Rectal smooth muscle tissue (tissue), 1 donor: ENCODE measurements at regions not wholly inside any gene's neighbourhood (a gene's known extent, or its start where the extent isn't known, plus 50 kb on each side); places are given as distances from the start of the nearest gene placed in this dataset.

Experiments used
- H3K27ac ChIP-seq: one replicate; pipeline ENCODE4 v1.7.0; 2013; ENCODE audit warnings: low read depth, low read length, inconsistent platforms
- H3K27me3 ChIP-seq: one replicate; pipeline ENCODE4 v1.7.0; 2013; ENCODE audit warnings: low read length; ENCODE audit not compliant: control insufficient read depth, insufficient read depth
- H3K36me3 ChIP-seq: one replicate; pipeline ENCODE4 v1.7.0; 2013; ENCODE audit warnings: low read length; ENCODE audit not compliant: control insufficient read depth, insufficient read depth
- H3K4me1 ChIP-seq: one replicate; pipeline ENCODE4 v1.7.0; 2013; ENCODE audit warnings: low read length; ENCODE audit not compliant: control insufficient read depth, insufficient read depth
- H3K4me3 ChIP-seq: one replicate; pipeline ENCODE4 v1.7.0; 2013; ENCODE audit warnings: low read length
- H3K9ac ChIP-seq: one replicate; pipeline ENCODE4 v1.7.0; 2013; ENCODE audit warnings: low read length

- Histone ChIP-seq H3K4me1 (no peaks in the 10 kb centered on the region), H3K4me3 (no peak overlapping the region), H3K9ac (no peak overlapping the region), H3K27me3 (no peaks in the 10 kb centered on the region), H3K36me3 (no peaks in the 10 kb centered on the region), H3K27ac (no peak overlapping the region)
These were observed 85.7 kb downstream of the SUCLG1 start for GRCh38 chr2:84373391-84373790.

DNA sequence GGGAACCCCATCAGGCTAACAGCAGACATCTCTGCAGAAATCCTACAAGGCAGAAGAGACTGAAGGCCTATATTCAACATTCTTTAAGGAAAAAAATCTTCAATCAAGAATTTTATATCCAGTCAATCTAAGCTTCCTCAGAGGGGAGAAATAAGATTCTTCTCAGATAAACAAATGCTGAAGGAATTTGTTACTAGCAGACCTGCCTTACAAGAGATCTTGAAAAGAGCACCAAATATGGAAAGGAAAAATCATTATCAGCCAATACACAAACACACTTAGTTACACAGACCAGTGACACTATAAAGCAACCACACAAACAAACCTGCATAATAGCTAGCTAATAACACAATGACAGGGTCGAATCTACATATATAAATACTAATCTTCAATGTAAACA, 96.5 kb downstream of the SUCLG1 start:
- Histone ChIP-seq H3K27me3 (no peaks in the 10 kb centered on the region), H3K36me3 (no peaks in the 10 kb centered on the region), H3K27ac (no peak overlapping the region), H3K4me3 (no peak overlapping the region), H3K9ac (no peak overlapping the region), H3K4me1 (no peaks in the 10 kb centered on the region)

- Histone ChIP-seq H3K27ac (no peak overlapping the region), H3K4me3 (no peak overlapping the region), H3K4me1 (no peaks in the 10 kb centered on the region), H3K27me3 (no peaks in the 10 kb centered on the region), H3K9ac (no peak overlapping the region), H3K36me3 (no peaks in the 10 kb centered on the region)
These were observed 121.0 kb downstream of the SUCLG1 start for GRCh38 chr2:84338069-84338468.

- no peaks in the 10 kb centered on the region for H3K27me3 ChIP-seq
- H3K27ac ChIP-seq, result no peak overlapping the region
- H3K36me3 ChIP-seq, result no peaks in the 10 kb centered on the region
- no peak overlapping the region for H3K9ac ChIP-seq
- no peak overlapping the region for H3K4me3 ChIP-seq
- H3K4me1 ChIP-seq, result no peaks in the 10 kb centered on the region
These were observed 131.3 kb downstream of the SUCLG1 start for GRCh38 chr2:84327645-84328249.

- no peak overlapping the region for H3K27ac ChIP-seq
- no peaks in the 10 kb centered on the region for H3K4me1 ChIP-seq
- H3K4me3 ChIP-seq, result no peak overlapping the region
- no peaks in the 10 kb centered on the region for H3K27me3 ChIP-seq
- H3K9ac ChIP-seq, result no peak overlapping the region
- H3K36me3 ChIP-seq, result no peaks in the 10 kb centered on the region
These were observed 132.1 kb downstream of the SUCLG1 start for GRCh38 chr2:84326831-84327432.

DNA sequence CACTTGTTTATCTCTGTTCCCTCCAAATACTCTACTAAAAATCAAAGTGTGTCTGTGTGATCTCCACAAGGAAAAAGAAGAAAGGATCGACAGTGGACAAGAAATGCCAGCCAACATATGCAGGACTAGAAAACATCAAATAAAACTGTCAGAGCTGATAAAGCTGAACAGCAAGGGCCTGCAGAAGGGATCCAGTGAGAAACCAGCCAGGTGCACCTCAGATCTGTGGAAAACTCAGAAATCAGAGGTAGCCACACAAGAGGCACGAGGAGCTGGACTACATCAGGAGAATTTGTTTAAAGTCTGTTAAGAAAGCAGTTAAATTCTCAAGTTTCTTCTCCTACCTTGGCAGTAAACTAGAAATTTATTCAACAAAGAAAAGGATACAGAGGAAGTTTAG, 135.2 kb downstream of the SUCLG1 start:
- H3K27me3 ChIP-seq, result no peaks in the 10 kb centered on the region
- H3K9ac ChIP-seq, result no peak overlapping the region
- no peak overlapping the region for H3K27ac ChIP-seq
- no peak overlapping the region for H3K4me3 ChIP-seq
- H3K4me1 ChIP-seq, result no peaks in the 10 kb centered on the region
- no peaks in the 10 kb centered on the region for H3K36me3 ChIP-seq

- Histone ChIP-seq H3K27ac (no peak overlapping the region), H3K4me3 (no peak overlapping the region), H3K9ac (no peak overlapping the region), H3K4me1 (no peaks in the 10 kb centered on the region), H3K36me3 (no peaks in the 10 kb centered on the region), H3K27me3 (no peaks in the 10 kb centered on the region)
These were observed 138.1 kb downstream of the SUCLG1 start for GRCh38 chr2:84320940-84321339.

DNA sequence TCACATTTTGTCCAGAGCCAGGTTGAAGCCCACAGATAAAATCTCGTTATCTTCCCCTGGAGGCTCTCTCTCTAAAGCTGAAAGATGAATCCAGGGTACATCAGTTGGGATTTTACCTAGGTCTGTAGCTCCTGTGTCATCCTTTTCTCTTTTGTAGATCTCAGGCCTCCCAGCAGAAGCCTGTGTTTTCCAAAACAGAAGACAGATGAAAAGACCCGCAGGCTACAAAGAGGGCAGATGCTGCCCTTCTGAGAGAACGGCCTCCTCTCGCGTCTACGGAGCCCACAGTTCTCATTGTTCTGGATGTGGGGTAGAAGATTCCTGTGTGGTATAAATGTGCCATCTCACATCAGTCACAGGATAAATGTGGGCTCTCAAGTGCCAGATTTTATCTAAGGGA, 139.5 kb downstream of the SUCLG1 start:
- no peak overlapping the region for H3K4me3 ChIP-seq

DNA sequence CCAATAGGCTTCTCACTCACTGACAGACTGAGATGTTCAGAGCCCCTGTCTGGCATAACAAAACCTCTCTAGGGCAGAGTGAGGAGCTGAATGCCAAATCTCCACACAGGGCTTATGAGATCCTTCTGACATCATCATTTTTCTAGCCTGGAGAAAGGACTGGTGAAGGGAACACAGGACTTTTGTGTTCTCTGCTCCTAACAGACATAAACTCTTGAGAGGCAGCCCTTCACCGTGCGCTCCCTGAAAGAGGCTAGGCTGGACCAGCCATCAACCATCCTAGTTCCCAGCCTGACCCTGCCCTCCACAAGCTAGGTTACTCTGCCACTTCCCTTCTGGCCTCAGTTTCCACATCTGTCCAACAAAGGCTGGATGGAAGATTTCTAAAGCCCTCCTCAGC, 141.9 kb downstream of the SUCLG1 start:
- Histone ChIP-seq H3K36me3 (no peaks in the 10 kb centered on the region), H3K4me1 (no peaks in the 10 kb centered on the region), H3K27ac (no peak overlapping the region), H3K9ac (no peak overlapping the region), H3K27me3 (no peaks in the 10 kb centered on the region), H3K4me3 (no peak overlapping the region)

More for the DNA sequence above, 139.5 kb downstream of the SUCLG1 start:
- H3K36me3 ChIP-seq, result no peaks in the 10 kb centered on the region
- H3K4me1 ChIP-seq, result no peaks in the 10 kb centered on the region
- H3K9ac ChIP-seq, result no peak overlapping the region
- no peak overlapping the region for H3K27ac ChIP-seq
- H3K27me3 ChIP-seq, result no peaks in the 10 kb centered on the region

DNA sequence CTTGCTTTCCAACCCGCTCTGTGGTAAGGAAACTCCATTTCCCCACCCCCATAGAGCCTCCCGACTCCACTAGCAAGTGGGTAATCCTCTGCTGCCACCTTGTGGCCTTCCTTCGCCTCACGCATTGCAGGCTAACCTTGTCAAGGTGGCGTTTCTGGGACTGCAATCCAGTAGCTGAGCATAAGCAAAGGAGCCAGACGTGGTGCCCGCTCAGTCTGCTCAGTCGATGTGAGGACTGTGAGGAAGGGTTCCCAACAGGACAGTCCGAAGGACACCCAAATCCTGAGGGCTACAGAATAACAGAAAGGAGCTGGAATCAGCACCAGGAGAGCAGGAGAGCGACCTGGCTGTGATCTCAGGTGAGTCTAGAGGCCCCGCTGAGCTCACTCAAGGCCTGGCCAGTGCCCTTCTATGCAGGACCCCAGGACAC, 144.2 kb downstream of the SUCLG1 start:
- Histone ChIP-seq H3K27ac (no peak overlapping the region), H3K36me3 (no peaks in the 10 kb centered on the region), H3K4me1 (no peaks in the 10 kb centered on the region), H3K27me3 (no peaks in the 10 kb centered on the region), H3K4me3 (no peak overlapping the region), H3K9ac (no peak overlapping the region)

DNA sequence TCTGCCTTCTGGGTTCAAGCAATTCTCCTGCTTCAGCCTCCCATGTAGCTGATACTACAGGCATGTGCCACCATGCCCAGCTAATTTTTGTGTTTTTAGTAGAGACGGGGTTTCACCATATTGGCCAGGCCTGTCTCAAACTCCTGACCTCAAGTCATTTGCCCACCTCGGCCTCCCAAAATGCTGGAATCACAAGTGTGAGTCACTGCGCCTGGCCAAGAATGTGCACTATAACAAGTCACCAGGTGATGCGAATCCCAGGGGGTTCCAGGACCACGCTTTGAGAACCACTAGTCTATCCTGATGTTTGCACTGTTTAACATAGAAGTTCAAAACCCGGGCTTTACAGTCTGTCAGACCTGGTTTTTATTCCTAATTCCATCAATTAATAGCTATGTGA, 144.8 kb downstream of the SUCLG1 start:
- Histone ChIP-seq H3K9ac (no peak overlapping the region), H3K4me1 (no peaks in the 10 kb centered on the region)

DNA sequence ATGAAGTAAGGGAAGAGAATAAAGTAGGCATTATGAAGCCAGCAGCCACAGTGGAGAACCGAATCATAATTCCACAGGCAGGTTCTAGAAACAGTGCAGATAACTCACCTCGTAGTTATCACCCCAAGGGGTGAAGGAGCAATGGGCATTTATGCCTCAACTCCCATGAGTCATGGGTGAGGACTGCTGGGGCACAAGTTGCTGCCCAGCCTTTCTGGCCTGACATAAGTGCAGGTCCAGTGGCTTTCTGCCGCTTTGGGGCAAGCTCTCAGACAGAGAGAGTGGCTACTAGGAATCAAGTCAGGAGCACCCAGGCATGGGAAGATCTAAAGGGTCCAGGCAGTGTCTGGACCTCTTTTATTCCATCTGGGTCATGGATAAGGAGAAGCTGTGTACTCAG, 149.8 kb downstream of the SUCLG1 start:
- no peaks in the 10 kb centered on the region for H3K36me3 ChIP-seq
- no peaks in the 10 kb centered on the region for H3K27me3 ChIP-seq
- no peaks in the 10 kb centered on the region for H3K4me1 ChIP-seq
- no peak overlapping the region for H3K9ac ChIP-seq
- no peak overlapping the region for H3K4me3 ChIP-seq
- H3K27ac ChIP-seq, result no peak overlapping the region

More for the DNA sequence above, 144.8 kb downstream of the SUCLG1 start:
- Histone ChIP-seq H3K4me3 (no peak overlapping the region), H3K27me3 (no peaks in the 10 kb centered on the region), H3K27ac (no peak overlapping the region), H3K36me3 (no peaks in the 10 kb centered on the region)

DNA sequence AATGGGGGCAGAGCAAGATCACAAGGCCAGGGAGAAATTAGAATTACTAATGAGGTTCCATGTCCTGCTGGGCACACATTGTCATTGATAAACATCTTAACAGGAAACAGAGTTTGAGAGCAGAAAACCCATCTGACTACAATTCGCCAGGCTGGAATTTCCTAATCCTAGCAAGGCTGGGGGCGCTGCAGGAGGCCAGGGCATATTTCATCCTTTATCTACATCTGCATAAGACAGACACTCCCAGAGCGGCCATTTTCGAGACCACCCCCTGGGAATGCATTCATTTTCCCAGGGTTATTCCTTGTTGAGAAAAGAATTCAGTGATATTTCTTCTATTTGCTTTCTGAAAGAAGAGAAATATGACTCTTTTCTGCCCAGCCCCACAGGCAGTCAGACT, 152.7 kb downstream of the SUCLG1 start:
- no peak overlapping the region for H3K9ac ChIP-seq
- no peak overlapping the region for H3K4me3 ChIP-seq

More for the DNA sequence above, 152.7 kb downstream of the SUCLG1 start:
- no peak overlapping the region for H3K27ac ChIP-seq
- no peaks in the 10 kb centered on the region for H3K27me3 ChIP-seq
- H3K36me3 ChIP-seq, result no peaks in the 10 kb centered on the region
- no peaks in the 10 kb centered on the region for H3K4me1 ChIP-seq
